DOHH2 (cell line): ENCODE measurements at regions not wholly inside any gene's neighbourhood (a gene's known extent, or its start where the extent isn't known, plus 50 kb on each side); places are given as distances from the start of the nearest gene placed in this dataset.
"Not testable (repeated sequence)": the region's sequence is repeated elsewhere in the genome, so short reads cannot be mapped to it uniquely, and the experiment has no call there.

Source experiments
- EZH2phosphoT487 ChIP-seq: fragments of 200-600 bp; sonication (generic); IDR thresholded peaks from 2 replicates; pipeline ENCODE4 v1.6.1; 2017; ENCODE audit warnings: borderline replicate concordance, mild to moderate bottlenecking, antibody characterized with exemption, low read length, moderate library complexity, mixed read lengths
- TF ChIP-seq, protein P1 (sequence below): fragments of 200-600 bp; sonication (generic); IDR thresholded peaks from one replicate; pipeline ENCODE4 v1.5.1; 2014; ENCODE audit warnings: antibody characterized with exemption, mild to moderate bottlenecking, low read depth, low read length; ENCODE audit not compliant: poor library complexity, severe bottlenecking

DNA sequence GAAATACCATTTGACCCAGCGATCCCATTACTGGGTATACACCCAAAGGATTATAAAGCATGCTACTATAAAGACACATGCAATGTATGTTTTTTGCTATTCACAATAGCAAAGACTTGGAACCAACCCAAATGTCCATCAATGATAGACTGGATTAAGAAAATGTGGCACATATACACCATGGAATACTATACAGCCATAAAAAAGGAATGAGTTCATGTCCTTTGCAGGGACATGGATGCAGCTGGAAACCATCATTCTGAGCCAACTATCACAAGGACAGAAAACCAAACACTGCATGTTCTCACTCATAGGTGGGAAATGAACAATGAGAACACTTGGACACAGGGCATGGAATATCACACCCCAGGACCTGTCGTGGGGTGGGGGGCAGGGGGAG is 558.1 kb downstream of the NTRK3 start:
- TF ChIP-seq, protein P1, sequence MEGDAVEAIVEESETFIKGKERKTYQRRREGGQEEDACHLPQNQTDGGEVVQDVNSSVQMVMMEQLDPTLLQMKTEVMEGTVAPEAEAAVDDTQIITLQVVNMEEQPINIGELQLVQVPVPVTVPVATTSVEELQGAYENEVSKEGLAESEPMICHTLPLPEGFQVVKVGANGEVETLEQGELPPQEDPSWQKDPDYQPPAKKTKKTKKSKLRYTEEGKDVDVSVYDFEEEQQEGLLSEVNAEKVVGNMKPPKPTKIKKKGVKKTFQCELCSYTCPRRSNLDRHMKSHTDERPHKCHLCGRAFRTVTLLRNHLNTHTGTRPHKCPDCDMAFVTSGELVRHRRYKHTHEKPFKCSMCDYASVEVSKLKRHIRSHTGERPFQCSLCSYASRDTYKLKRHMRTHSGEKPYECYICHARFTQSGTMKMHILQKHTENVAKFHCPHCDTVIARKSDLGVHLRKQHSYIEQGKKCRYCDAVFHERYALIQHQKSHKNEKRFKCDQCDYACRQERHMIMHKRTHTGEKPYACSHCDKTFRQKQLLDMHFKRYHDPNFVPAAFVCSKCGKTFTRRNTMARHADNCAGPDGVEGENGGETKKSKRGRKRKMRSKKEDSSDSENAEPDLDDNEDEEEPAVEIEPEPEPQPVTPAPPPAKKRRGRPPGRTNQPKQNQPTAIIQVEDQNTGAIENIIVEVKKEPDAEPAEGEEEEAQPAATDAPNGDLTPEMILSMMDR = not testable (repeated sequence)
- TF ChIP-seq EZH2phosphoT487 = not testable (repeated sequence)
